BE2C (cell line): ENCODE measurements at regions not wholly inside any gene's neighbourhood (a gene's known extent, or its start where the extent isn't known, plus 50 kb on each side); places are given as distances from the start of the nearest gene placed in this dataset.

ENCODE experiments used
- DNase-seq: peaks from one replicate; pipeline ENCODE4 v3.0.0-alpha.2; 2020
- H3K27me3 ChIP-seq: fragments of 250-450 bp; sonication (Bioruptor Pico); 2 replicates; pipeline ENCODE4 v1.5.1; 2020; ENCODE audit warnings: mild to moderate bottlenecking
- H3K36me3 ChIP-seq: fragments of 250-450 bp; sonication (Bioruptor Pico); 2 replicates; pipeline ENCODE4 v1.5.1; 2020; ENCODE audit warnings: mild to moderate bottlenecking
- H3K4me1 ChIP-seq: fragments of 250-450 bp; sonication (Bioruptor Pico); 2 replicates; pipeline ENCODE4 v1.5.1; 2020
- H3K4me3 ChIP-seq: 2 replicates; pipeline ENCODE4 v1.5.1; 2011; ENCODE audit warnings: low read depth, low read length
- H3K9me3 ChIP-seq: fragments of 250-450 bp; sonication (Bioruptor Pico); 2 replicates; pipeline ENCODE4 v1.5.1; 2020
- TF ChIP-seq, protein P1 (sequence below): IDR thresholded peaks from 2 replicates; pipeline ENCODE4 v1.5.1; 2012; ENCODE audit warnings: mild to moderate bottlenecking, low read depth, low read length

- Histone ChIP-seq H3K36me3 (no peaks in the 10 kb centered on the region), H3K9me3 (no peaks in the 10 kb centered on the region), H3K4me1 (no peaks in the 10 kb centered on the region), H3K4me3 (no peak overlapping the region), H3K27me3 (no peaks in the 10 kb centered on the region)
- TF ChIP-seq, protein P1, sequence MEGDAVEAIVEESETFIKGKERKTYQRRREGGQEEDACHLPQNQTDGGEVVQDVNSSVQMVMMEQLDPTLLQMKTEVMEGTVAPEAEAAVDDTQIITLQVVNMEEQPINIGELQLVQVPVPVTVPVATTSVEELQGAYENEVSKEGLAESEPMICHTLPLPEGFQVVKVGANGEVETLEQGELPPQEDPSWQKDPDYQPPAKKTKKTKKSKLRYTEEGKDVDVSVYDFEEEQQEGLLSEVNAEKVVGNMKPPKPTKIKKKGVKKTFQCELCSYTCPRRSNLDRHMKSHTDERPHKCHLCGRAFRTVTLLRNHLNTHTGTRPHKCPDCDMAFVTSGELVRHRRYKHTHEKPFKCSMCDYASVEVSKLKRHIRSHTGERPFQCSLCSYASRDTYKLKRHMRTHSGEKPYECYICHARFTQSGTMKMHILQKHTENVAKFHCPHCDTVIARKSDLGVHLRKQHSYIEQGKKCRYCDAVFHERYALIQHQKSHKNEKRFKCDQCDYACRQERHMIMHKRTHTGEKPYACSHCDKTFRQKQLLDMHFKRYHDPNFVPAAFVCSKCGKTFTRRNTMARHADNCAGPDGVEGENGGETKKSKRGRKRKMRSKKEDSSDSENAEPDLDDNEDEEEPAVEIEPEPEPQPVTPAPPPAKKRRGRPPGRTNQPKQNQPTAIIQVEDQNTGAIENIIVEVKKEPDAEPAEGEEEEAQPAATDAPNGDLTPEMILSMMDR: no peak
- DNase-seq: peak; percentile 5
Observed at GRCh38 chr2:75311993-75312392, 112.7 kb upstream of the TACR1 start.

- H3K4me1 ChIP-seq: no peaks in the 10 kb centered on the region
- no peaks in the 10 kb centered on the region for H3K36me3 ChIP-seq
- no peak for DNase-seq
- no peaks in the 10 kb centered on the region for H3K9me3 ChIP-seq
- TF ChIP-seq, protein P1: no peak
- H3K27me3 ChIP-seq: no peaks in the 10 kb centered on the region
- H3K4me3 ChIP-seq: no peak overlapping the region
Observed at GRCh38 chr2:75311521-75311920, 112.2 kb upstream of the TACR1 start.

DNA sequence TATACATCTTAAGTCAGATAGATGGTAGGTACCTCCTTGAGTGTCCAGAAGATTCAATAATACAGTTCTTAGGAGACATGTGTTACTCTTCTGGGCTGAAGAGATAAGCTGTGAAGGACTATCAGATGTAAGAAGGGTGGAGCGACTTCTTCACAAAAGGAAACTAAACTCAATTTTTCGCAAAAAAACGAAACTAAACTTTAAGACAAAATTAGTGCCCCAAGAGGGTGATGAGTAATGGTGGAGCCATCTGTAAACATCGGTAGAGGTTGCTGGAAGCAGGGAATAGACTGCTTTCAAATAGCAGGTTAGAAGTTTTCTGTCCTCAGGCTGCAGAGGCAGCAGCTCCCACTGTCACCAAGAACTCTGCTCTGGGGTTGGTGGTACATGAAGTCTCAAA is 111.6 kb upstream of the TACR1 start:
- Histone ChIP-seq H3K27me3 (no peaks in the 10 kb centered on the region), H3K4me1 (no peaks in the 10 kb centered on the region), H3K9me3 (no peaks in the 10 kb centered on the region), H3K4me3 (no peak overlapping the region), H3K36me3 (no peaks in the 10 kb centered on the region)
- no peak for DNase-seq
- TF ChIP-seq, protein P1: no peak

DNA sequence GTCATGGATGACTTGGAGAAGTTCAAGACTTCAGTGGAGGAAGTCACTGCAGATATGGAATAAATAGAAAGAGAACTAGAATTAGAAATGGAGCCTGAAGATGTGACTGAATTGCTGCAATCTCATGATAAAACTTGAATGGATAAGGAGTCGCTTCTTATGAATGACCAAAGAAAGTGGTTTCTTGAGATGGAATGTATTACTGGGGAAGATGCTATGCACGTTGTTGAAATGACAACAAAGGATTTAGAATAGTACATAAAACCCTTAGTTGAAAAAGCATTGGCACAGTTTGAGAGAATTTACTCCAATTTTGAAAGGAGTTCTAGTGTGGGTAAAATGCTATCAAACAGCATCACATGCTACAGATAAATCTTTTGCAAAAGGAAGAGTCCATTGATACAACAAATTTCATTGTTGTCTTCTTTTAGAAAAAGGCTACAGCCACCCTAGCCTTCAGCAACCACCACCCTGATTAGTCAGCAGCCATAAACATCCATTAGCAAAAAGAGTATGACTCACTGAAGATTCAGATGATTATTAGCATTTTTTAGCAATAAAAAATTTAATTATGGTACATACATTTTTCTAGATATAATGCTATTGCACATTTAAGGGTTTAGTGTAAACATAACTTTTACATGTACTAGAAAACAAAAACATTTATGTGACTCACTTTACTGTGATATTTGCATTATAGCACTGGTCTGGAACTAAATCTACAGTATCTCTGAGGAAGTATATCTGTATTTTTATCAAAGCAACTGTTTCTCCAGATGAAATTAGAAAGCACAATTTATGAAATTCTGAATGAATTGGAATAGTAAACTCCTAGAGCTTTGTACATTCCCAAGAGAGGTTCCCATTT is 110.5 kb upstream of the TACR1 start:
- no peak for DNase-seq
- H3K4me3 ChIP-seq: no peak overlapping the region
- H3K4me1 ChIP-seq: no peaks in the 10 kb centered on the region
- TF ChIP-seq, protein P1: no peak
- H3K27me3 ChIP-seq: no peaks in the 10 kb centered on the region
- no peaks in the 10 kb centered on the region for H3K9me3 ChIP-seq
- no peaks in the 10 kb centered on the region for H3K36me3 ChIP-seq

- Histone ChIP-seq H3K4me1 (no peaks in the 10 kb centered on the region), H3K27me3 (no peaks in the 10 kb centered on the region), H3K36me3 (no peaks in the 10 kb centered on the region), H3K9me3 (no peaks in the 10 kb centered on the region), H3K4me3 (no peak overlapping the region)
- DNase-seq: no peak
- TF ChIP-seq, protein P1: no peak
Observed at GRCh38 chr2:75303227-75303626, 103.9 kb upstream of the TACR1 start.

GRCh38 chr2:75294362-75294761 is 95.0 kb upstream of the TACR1 start:
- no peak for DNase-seq
- TF ChIP-seq, protein P1: no peak

More at GRCh38 chr2:75294362-75294761, 95.0 kb upstream of the TACR1 start:
- Histone ChIP-seq H3K4me1 (no peaks in the 10 kb centered on the region), H3K36me3 (no peaks in the 10 kb centered on the region), H3K27me3 (no peaks in the 10 kb centered on the region), H3K4me3 (no peak overlapping the region), H3K9me3 (no peaks in the 10 kb centered on the region)
